GM12878 (cell line): ENCODE measurements at regions not wholly inside any gene's neighbourhood (a gene's known extent, or its start where the extent isn't known, plus 50 kb on each side); places are given as distances from the start of the nearest gene placed in this dataset.

Source experiments
- ATAC-seq: fragments of 200-7000 bp; cut with Tn5 transposase; 3 replicates; pipeline ENCODE4 v1.9.1; 2020; ENCODE audit warnings: mild to moderate bottlenecking, moderate library complexity
- BruUV-seq: library from RNA; stranded (reverse); fragments of 400-500 nt; replicated peaks from 2 replicates; lab custom pipeline; 2021; lab: Mats Ljungman, UMichigan
- CTCF ChIA-PET: fragments of 300-600 bp; sonication (Branson Sonifier 250); formaldehyde crosslinking; extraction: SDS; loops from one replicate; lab custom pipeline; 2021; ENCODE audit warnings: inconsistent platforms; lab: Yijun Ruan, JAX
- POLR2A ChIA-PET: fragments of 350-600 bp; formaldehyde crosslinking; extraction: SDS; loops from one replicate; lab custom pipeline; 2021; ENCODE audit warnings: inconsistent platforms; lab: Charles Lee
- RAD21 ChIA-PET: fragments of 300-600 bp; sonication (Branson Sonifier 250); formaldehyde crosslinking; loops from one replicate; lab custom pipeline; 2023; ENCODE audit warnings: antibody characterized with exemption; ENCODE audit not compliant: unreplicated experiment; lab: Charles Lee
- SMC1A ChIA-PET: fragments of 300-600 bp; sonication (Branson Sonifier 250); formaldehyde crosslinking; loops from one replicate; lab custom pipeline; 2023; ENCODE audit not compliant: unreplicated experiment, uncharacterized antibody; lab: Charles Lee
- DNase-seq: peaks from one replicate; pipeline ENCODE4 v3.0.0-alpha.2; 2011; ENCODE audit warnings: low read depth, low spot score
- FAIRE-seq: peaks from 3 replicates; lab custom pipeline; 2011; peaks lifted over from hg19 to GRCh38; lab: Jason Lieb, UNC
- H2AFZ ChIP-seq: 2 replicates; pipeline ENCODE4 v1.6.0; 2011; ENCODE audit warnings: low read depth, low read length, control low read depth; ENCODE audit not compliant: control insufficient read depth
- H3K27ac ChIP-seq: 2 replicates; pipeline ENCODE4 v1.5.1; 2011; ENCODE audit warnings: control low read depth; ENCODE audit not compliant: control insufficient read depth, insufficient read depth
- H3K27me3 ChIP-seq, 2 experiments: replicated peaks in 1 of 2; 2 replicates each; pipeline versions ENCODE4 v1.6.0 to v1.6.1; 2011; ENCODE audit warnings: low read length in 1 of 2; ENCODE audit not compliant: control insufficient read depth in 2 of 2, insufficient read depth in 2 of 2
- H3K36me3 ChIP-seq, 2 experiments: 2 replicates each; pipeline ENCODE4 v1.5.1; 2011; ENCODE audit warnings: low read length in 1 of 2; ENCODE audit not compliant: control insufficient read depth in 2 of 2, insufficient read depth in 2 of 2
- H3K4me1 ChIP-seq: 2 replicates; pipeline ENCODE4 v1.6.1; 2011; ENCODE audit warnings: mild to moderate bottlenecking, low read length, moderate library complexity, mixed read lengths; ENCODE audit not compliant: control insufficient read depth, insufficient read depth
- H3K4me2 ChIP-seq: 2 replicates; pipeline ENCODE4 v1.6.0; 2011; ENCODE audit warnings: control low read depth; ENCODE audit not compliant: control insufficient read depth, insufficient read depth
- H3K4me3 ChIP-seq: fragments of 200-600 bp; sonication (generic); 2 replicates; pipeline ENCODE4 v1.5.1; 2016
- H3K79me2 ChIP-seq: 2 replicates; pipeline ENCODE4 v1.6.0; 2011; ENCODE audit warnings: low read length; ENCODE audit not compliant: control insufficient read depth, insufficient read depth
- H3K9ac ChIP-seq: 2 replicates; pipeline ENCODE4 v1.8.0; 2011; ENCODE audit warnings: low read length, control low read depth, mixed read lengths; ENCODE audit not compliant: control insufficient read depth, insufficient read depth
- H3K9me3 ChIP-seq: replicated peaks from 3 replicates; pipeline ENCODE4 v1.5.1; 2011; ENCODE audit warnings: mild to moderate bottlenecking, low read length; ENCODE audit not compliant: control insufficient read depth, insufficient read depth
- H4K20me1 ChIP-seq: 2 replicates; pipeline ENCODE4 v1.6.0; 2011; ENCODE audit not compliant: control insufficient read depth, insufficient read depth
- CUX1 ChIP-seq: IDR thresholded peaks from 2 replicates; pipeline ENCODE4 v1.6.1; 2012; ENCODE audit warnings: improper control_type of control experiment, low read depth, low read length; ENCODE audit not compliant: insufficient replicate concordance
- RFX5 ChIP-seq: IDR thresholded peaks from 2 replicates; pipeline ENCODE4 v1.6.1; 2011; ENCODE audit warnings: low read depth, low read length, improper control_type of control experiment
- SPI1 ChIP-seq: IDR thresholded peaks from 2 replicates; pipeline ENCODE4 v1.6.1; 2011; ENCODE audit warnings: low read depth, mild to moderate bottlenecking, low read length, moderate library complexity, borderline replicate concordance; ENCODE audit not compliant: insufficient read depth
- WGBS: methylation state at CpG from one replicate; pipeline ENCODE4 v1.1.6; 2016; ENCODE audit warnings: low lambda C conversion rate; ENCODE audit not compliant: insufficient replicate concordance, insufficient coverage; ENCODE audit errors: missing lambda C conversion rate; 5-methylcytosine and 5-hydroxymethylcytosine counted together
- in situ Hi-C: fragments of 300-500 bp; cut with MboI; formaldehyde crosslinking; loops from 9 replicates; pipeline ENCODE4 v1.14.3; 2018; ENCODE audit warnings: mixed read lengths
- intact Hi-C: fragments of 100-400 bp; cut with micrococcal nuclease; formaldehyde crosslinking; loops from one replicate; pipeline ENCODE4 v1.14.2; 2022; ENCODE audit not compliant: unreplicated experiment

GRCh38 chr2:6027066-6027465 is 334.9 kb downstream of the SOX11 start (continued):
- TF ChIP-seq CUX1, result no peak
- TF ChIP-seq, all 136 proteins: peak for 0

- BruUV-seq, result no TSS peak
- in situ Hi-C loops, result no loop called here
- no peaks in the 10 kb centered on the region for H3K27me3 ChIP-seq
- peak; percentile 58; the same call in 1 of the 2 replicates for TF ChIP-seq SPI1
- no peak for TF ChIP-seq RFX5
- TF ChIP-seq, all 136 proteins: peak for 1
- intact Hi-C loops, result no loop called here
- SMC1A ChIA-PET, result no interaction called here
- ATAC-seq (no peak), FAIRE-seq (no peak), DNase-seq (no peak)
- POLR2A ChIA-PET, result no interaction called here
- Histone ChIP-seq H3K36me3 (no peaks in the 10 kb centered on the region), H3K9ac (no peak overlapping the region), H3K9me3 (no peaks in the 10 kb centered on the region), H3K27ac (no peak overlapping the region), H3K4me3 (no peak overlapping the region), H2AFZ (no peak overlapping the region), H3K4me1 (no peaks in the 10 kb centered on the region), H3K4me2 (no peak overlapping the region), H4K20me1 (no peaks in the 10 kb centered on the region), H3K79me2 (no peaks in the 10 kb centered on the region)
- CTCF ChIA-PET, result no interaction called here
- 11% methylated on average over 5 of the region's 5 CpGs for WGBS
- RAD21 ChIA-PET, result no interaction called here
Measured at GRCh38 chr2:6031200-6031867, 339.1 kb downstream of the SOX11 start.
